Activated CD4-positive, alpha-beta T cell treated with anti-CD3 and anti-CD28 coated beads for 48 hours (primary cell): ENCODE measurements at regions not wholly inside any gene's neighbourhood (a gene's known extent, or its start where the extent isn't known, plus 50 kb on each side); places are given as distances from the start of the nearest gene placed in this dataset.
"Not testable (repeated sequence)": the region's sequence is repeated elsewhere in the genome, so short reads cannot be mapped to it uniquely, and the experiment has no call there.

Source experiments
- DNase-seq: peaks from one replicate; pipeline ENCODE4 v3.0.0-alpha.2; 2020

- no peak for DNase-seq
These were observed 436.8 kb downstream of the MFSD1 start for GRCh38 chr3:159238646-159239045.

- DNase-seq: no peak
These were observed 437.2 kb downstream of the MFSD1 start for GRCh38 chr3:159239059-159239458.

- no peak for DNase-seq
These were observed 443.1 kb downstream of the MFSD1 start for GRCh38 chr3:159244933-159245332.

- DNase-seq: no peak
These were observed 444.0 kb downstream of the MFSD1 start for GRCh38 chr3:159245871-159246270.

- DNase-seq: no peak
These were observed 444.5 kb downstream of the MFSD1 start for GRCh38 chr3:159246385-159246784.

- DNase-seq: no peak
These were observed 447.8 kb downstream of the MFSD1 start for GRCh38 chr3:159249472-159250174.

- no peak for DNase-seq
These were observed 449.1 kb downstream of the MFSD1 start for GRCh38 chr3:159250961-159251360.

- no peak for DNase-seq
These were observed 450.4 kb downstream of the MFSD1 start for GRCh38 chr3:159252274-159252673.

GRCh38 chr3:159252772-159253384 lies 451.0 kb downstream of the MFSD1 start:
- no peak for DNase-seq

GRCh38 chr3:159253860-159254259 lies 452.0 kb downstream of the MFSD1 start:
- DNase-seq: no peak

GRCh38 chr3:159257954-159258353 lies 456.1 kb downstream of the MFSD1 start:
- no peak for DNase-seq

- no peak for DNase-seq
These were observed 457.1 kb downstream of the MFSD1 start for GRCh38 chr3:159258934-159259333.

GRCh38 chr3:159260049-159260662 lies 458.3 kb downstream of the MFSD1 start:
- peak; percentile 40 for DNase-seq

- DNase-seq: not testable (repeated sequence)
These were observed 459.5 kb downstream of the MFSD1 start for GRCh38 chr3:159261333-159261732.

GRCh38 chr3:159263750-159264553 lies 462.1 kb downstream of the MFSD1 start:
- peak; percentile 8 for DNase-seq

- DNase-seq: no peak
These were observed 463.9 kb downstream of the MFSD1 start for GRCh38 chr3:159265705-159266104.

- peak; percentile 35 for DNase-seq
These were observed 464.9 kb downstream of the MFSD1 start for GRCh38 chr3:159266779-159267178.

GRCh38 chr3:159271799-159272512 lies 470.1 kb downstream of the MFSD1 start:
- no peak for DNase-seq

- DNase-seq: no peak
These were observed 471.2 kb downstream of the MFSD1 start for GRCh38 chr3:159273070-159273469.

- DNase-seq: peak; percentile 17
These were observed 471.8 kb downstream of the MFSD1 start for GRCh38 chr3:159273608-159274007.

GRCh38 chr3:159275741-159276140 lies 473.9 kb downstream of the MFSD1 start:
- DNase-seq: no peak

- no peak for DNase-seq
These were observed 476.0 kb downstream of the MFSD1 start for GRCh38 chr3:159277814-159278213.
